Esophagus (tissue), 2 donors: ENCODE measurements at regions not wholly inside any gene's neighbourhood (a gene's known extent, or its start where the extent isn't known, plus 50 kb on each side); places are given as distances from the start of the nearest gene placed in this dataset.
"Not testable (repeated sequence)": the region's sequence is repeated elsewhere in the genome, so short reads cannot be mapped to it uniquely, and the experiment has no call there.

Source experiments
- H3K27ac ChIP-seq, 2 donors: one replicate each; pipeline ENCODE4 v1.5.1; 2013; ENCODE audit warnings: low read depth in 2 of 2, mild to moderate bottlenecking in 2 of 2, inconsistent platforms in 1 of 2, low read length in 1 of 2, moderate library complexity in 1 of 2
- H3K27me3 ChIP-seq, 2 donors: one replicate each; pipeline ENCODE4 v1.6.1; 2013; ENCODE audit warnings: low read length in 2 of 2, control low read depth in 1 of 2, mild to moderate bottlenecking in 1 of 2; ENCODE audit not compliant: insufficient read depth in 2 of 2, control insufficient read depth in 1 of 2
- H3K36me3 ChIP-seq, 2 donors: one replicate each; pipeline ENCODE4 v1.6.1; 2013; ENCODE audit warnings: low read length in 1 of 2; ENCODE audit not compliant: control insufficient read depth in 2 of 2, insufficient read depth in 2 of 2
- H3K4me1 ChIP-seq, 2 donors: one replicate each; pipeline ENCODE4 v1.6.1; 2013; ENCODE audit warnings: low read length in 1 of 2; ENCODE audit not compliant: control insufficient read depth in 2 of 2, insufficient read depth in 2 of 2
- H3K4me3 ChIP-seq, 2 donors: one replicate each; pipeline ENCODE4 v1.5.1; 2013; ENCODE audit warnings: low read length in 2 of 2, mild to moderate bottlenecking in 2 of 2, low read depth in 1 of 2, moderate library complexity in 1 of 2
- H3K9me3 ChIP-seq, 2 donors: one replicate each; pipeline ENCODE4 v1.6.1; 2013; ENCODE audit warnings: mild to moderate bottlenecking in 2 of 2, low read depth in 1 of 2, low read length in 1 of 2, moderate library complexity in 1 of 2; ENCODE audit not compliant: control insufficient read depth in 2 of 2, insufficient read depth in 1 of 2
- WGBS, 2 donors: extraction: QIAGEN DNeasy Blood & Tissue Kit; methylation state at CpG; one replicate each; pipeline ENCODE4 v1.1.7; 2013; 5-methylcytosine and 5-hydroxymethylcytosine counted together
- donor health status: healthy with polysubstance abuse.
- donor health status: Bipolar disorder and iron deficiency.

DNA sequence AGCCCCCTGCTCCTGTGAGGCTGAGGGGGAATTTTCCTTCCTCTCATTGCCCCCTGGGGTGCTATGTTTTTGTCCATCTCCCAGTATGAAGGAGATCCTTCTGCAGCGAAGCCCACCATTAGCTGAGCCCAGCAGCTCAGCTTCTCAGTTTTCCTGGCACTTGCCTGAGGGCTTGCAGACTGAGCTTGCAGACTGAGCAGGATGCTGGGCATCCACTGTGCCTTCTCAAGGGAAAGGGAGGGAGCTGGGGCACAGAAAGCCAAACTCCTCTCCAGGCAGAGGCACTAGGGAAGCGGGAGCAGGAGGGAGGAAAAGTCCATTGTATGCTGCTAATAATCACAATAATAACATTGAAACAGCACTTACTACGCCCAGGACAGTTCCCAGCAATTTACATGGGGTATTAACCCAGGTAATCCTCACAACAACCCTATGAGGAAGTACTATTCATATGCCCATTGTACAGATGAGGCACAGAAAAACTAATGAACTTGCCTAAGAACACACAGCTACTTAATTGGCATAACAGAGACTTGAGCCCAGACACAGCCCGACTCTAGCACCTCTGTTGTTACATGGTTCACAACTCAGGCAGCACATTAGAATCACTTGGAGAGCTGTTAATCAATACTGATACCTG is 86.9 kb upstream of the SSBP2 start:
- Histone ChIP-seq H3K36me3 (no peaks in the 10 kb centered on the region), H3K4me1 (no peaks in the 10 kb centered on the region), H3K4me3 (no peak overlapping the region), H3K27ac (no peak overlapping the region), H3K9me3 (no peaks in the 10 kb centered on the region), H3K27me3 (no peaks in the 10 kb centered on the region)
- 91 to 92% methylated on average over 4 of the region's 4 CpGs for WGBS, 2 donors

DNA sequence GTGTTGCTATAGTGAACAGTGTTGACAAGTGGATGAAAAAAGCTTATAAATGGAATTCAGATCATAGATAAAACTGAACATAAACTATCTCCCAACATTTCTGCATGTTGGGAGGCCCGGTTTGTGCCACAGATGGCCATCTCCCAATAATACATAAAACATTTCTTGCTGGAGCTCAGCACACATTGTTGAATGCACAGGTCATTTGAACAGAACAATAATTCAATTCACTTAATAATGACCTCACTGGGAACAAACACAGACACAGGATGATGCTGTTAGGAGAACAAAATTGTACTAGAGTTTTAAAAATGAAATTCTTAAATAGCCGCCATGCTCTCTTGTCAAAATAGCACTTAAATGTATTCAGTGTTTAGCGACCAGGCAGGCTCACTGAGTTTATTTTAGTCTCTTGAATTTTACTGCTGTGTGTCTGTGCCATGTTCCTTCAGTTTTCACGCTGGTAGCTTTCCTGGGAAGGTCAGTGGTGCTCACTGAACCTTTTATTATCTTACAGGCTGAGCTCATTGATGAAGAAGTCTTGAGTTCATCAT is 85.0 kb upstream of the SSBP2 start:
- Histone ChIP-seq H3K9me3 (no peaks in the 10 kb centered on the region), H3K36me3 (no peaks in the 10 kb centered on the region), H3K27me3 (no peaks in the 10 kb centered on the region), H3K4me1 (no peaks in the 10 kb centered on the region), H3K27ac (no peak overlapping the region), H3K4me3 (no peak overlapping the region)
- WGBS, 2 donors: 77 to 86% methylated on average over 4 of the region's 4 CpGs

DNA sequence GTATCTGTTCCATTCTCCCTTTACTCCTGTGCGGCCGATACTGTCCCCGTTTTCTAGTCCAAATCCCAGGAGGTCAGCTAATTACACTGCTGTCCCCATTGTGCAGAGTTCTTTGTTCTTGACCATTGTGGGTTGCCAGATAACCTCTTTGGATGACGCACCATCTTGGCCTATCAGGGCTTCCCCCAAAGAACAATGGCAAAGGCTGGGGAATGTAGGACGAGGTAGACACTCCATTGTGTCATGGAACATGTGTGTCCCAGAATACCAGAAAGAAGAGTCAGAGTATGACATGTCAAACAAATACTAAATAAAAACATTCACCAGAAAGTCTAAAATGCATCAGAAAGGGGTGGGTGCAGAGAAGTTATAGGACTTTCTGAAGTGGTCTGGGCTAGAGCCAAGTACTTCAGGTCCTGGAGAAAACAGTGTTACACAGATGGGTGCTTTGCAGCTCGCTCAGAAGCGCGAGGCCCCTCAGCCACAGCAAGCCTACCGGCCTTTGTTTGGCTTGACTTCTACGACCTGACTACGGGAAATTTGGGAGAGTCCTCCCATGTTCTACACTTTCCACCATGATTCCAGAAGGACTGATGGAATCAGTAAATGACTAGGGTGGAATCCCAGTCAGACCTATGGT is 83.2 kb upstream of the SSBP2 start:
- 96% methylated on average over 11 of the region's 11 CpGs for WGBS, 2 donors
- no peaks in the 10 kb centered on the region for H3K27me3 ChIP-seq
- no peaks in the 10 kb centered on the region for H3K4me1 ChIP-seq
- no peak overlapping the region for H3K27ac ChIP-seq
- H3K36me3 ChIP-seq: no peaks in the 10 kb centered on the region
- no peak overlapping the region for H3K4me3 ChIP-seq
- no peaks in the 10 kb centered on the region for H3K9me3 ChIP-seq

DNA sequence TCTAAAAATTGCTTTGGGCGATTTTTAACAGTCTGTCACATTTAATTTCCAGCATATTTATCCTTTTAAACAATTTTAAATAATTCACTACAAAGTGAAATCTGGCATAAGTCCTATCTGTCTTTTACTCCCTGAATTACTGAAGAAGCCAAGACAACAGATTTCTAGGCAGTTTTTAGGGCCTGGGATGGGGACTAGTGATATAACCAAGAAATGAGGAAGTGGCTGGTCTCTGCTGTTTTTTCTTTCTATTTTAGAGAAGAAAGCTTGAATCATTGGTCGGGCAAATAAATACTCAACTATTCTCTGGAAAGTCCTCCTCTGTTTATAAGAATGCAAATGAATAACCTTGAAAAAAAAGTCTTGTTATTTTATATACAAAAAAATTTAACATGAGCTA is 79.7 kb upstream of the SSBP2 start:
- no peak overlapping the region for H3K4me3 ChIP-seq
- no peaks in the 10 kb centered on the region for H3K9me3 ChIP-seq
- no peak overlapping the region for H3K27ac ChIP-seq
- H3K36me3 ChIP-seq: no peaks in the 10 kb centered on the region
- no peaks in the 10 kb centered on the region for H3K4me1 ChIP-seq
- 71 to 87% methylated on average over 2 of the region's 2 CpGs for WGBS, 2 donors
- H3K27me3 ChIP-seq: no peaks in the 10 kb centered on the region

DNA sequence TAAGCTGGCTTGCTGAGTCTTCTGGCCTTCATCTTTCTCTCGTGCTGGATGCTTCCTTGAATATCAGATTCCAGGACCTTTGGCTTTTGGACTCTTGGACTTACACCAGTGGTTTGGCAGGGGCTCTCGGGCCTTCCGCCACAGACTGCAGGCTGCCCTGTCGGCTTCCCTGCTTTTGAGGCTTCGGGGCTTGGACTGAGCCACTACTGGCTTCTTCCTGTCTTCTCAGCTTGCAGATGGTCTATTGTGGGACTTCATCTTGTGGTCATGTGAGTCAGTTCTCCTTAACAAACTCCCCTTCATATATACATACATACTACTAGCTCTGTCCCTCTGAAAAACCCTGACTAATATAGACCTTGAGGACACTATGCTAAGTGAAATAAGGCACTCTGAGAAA is 78.3 kb upstream of the SSBP2 start:
- 69 to 84% methylated on average over 5 of the region's 5 CpGs for WGBS, 2 donors
- no peak overlapping the region for H3K27ac ChIP-seq

DNA sequence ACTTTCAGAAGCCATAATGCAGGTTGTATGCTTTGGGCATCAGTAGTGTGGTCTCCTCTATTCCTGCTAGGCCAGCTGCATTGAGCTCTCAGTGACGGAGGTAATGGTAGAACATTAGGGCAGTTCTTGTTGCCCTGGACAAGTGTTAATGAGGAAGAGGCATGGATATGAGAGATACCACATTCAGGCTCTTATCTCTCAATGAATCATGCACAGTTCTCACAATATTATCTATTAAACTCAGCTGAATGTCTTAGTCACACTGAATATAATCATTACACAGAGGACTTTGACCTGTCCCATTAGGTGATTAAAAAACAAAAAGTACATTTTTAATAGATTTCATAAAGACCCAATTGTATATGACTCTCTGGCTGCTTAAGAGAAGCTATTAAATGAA is 76.6 kb upstream of the SSBP2 start:
- H3K27me3 ChIP-seq: no peaks in the 10 kb centered on the region
- H3K27ac ChIP-seq: no peak overlapping the region
- no peaks in the 10 kb centered on the region for H3K4me1 ChIP-seq
- no peaks in the 10 kb centered on the region for H3K36me3 ChIP-seq
- no peaks in the 10 kb centered on the region for H3K9me3 ChIP-seq
- WGBS, 2 donors: 89 to 97% methylated on average over 1 of the region's 1 CpG
- no peak overlapping the region for H3K4me3 ChIP-seq

More for the DNA sequence above, 78.3 kb upstream of the SSBP2 start:
- no peaks in the 10 kb centered on the region for H3K27me3 ChIP-seq
- no peaks in the 10 kb centered on the region for H3K9me3 ChIP-seq
- no peaks in the 10 kb centered on the region for H3K4me1 ChIP-seq
- no peaks in the 10 kb centered on the region for H3K36me3 ChIP-seq
- no peak overlapping the region for H3K4me3 ChIP-seq

DNA sequence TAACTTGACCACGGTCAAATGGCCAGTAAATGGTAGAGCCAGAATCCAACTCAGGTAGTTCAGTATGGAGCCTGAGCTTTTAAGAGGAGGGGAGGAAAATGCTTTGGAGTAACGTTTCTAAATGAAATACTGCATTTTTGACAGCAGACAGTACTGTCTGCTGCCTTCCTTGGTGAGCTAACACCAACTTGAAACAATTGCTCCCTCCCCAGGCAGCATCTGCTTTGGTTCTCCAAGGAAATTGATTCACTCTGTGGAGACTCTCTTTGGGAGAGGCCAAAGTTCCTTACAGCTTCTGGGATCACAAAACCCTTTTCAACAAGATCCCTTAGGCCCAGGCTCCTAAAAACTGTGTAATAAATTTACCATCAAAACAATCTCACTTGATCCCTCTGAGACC is 75.2 kb upstream of the SSBP2 start:
- Histone ChIP-seq H3K4me3 (no peak overlapping the region), H3K27me3 (no peaks in the 10 kb centered on the region), H3K4me1 (no peaks in the 10 kb centered on the region), H3K27ac (no peak overlapping the region), H3K9me3 (no peaks in the 10 kb centered on the region), H3K36me3 (no peaks in the 10 kb centered on the region)
- WGBS, 2 donors: 59% methylated on average over 2 of the region's 2 CpGs

DNA sequence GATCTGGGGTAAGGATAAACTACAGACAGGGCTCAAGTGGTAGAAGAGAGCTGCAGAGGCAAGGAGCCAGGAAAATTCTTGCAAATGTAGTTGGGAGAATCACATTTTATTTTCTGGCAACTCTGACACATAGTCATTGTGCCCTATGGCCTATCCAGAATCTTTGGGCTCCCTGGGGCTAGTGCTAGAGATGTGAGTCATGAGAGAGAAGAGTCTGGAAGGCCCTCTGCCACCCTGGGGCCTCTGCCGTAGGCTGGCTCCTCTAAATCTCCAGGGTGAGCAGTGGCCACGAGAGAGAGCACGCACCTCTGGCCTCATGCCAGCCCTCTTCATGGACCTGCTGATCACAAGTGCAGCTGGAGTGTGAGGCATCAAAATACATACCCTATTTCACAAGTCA is 74.3 kb upstream of the SSBP2 start:
- H3K27ac ChIP-seq: no peak overlapping the region
- no peaks in the 10 kb centered on the region for H3K27me3 ChIP-seq
- no peak overlapping the region for H3K4me3 ChIP-seq
- 29 to 36% methylated on average over 3 of the region's 3 CpGs for WGBS, 2 donors
- H3K9me3 ChIP-seq: no peaks in the 10 kb centered on the region
- H3K4me1 ChIP-seq: no peaks in the 10 kb centered on the region
- H3K36me3 ChIP-seq: no peaks in the 10 kb centered on the region

DNA sequence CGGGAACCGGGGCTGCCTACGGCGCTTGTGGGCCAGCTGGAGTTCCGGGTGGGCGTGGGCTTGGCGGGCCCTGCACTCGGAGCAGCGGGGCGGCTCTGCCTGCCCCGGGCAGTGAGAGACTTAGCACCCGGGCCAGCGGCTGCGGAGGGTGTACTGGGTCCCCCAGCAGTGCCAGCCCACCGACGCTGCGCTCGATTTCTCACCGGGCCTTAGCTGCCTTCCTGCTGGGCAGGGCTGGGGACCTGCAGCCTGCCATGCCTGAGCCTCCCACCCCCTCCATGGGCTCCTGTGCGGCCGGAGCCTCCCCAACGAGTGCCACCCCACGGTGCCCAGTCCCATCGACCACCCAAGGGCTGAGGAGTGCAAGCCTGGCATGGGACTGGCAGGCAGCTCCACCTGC is 72.8 kb upstream of the SSBP2 start:
- H3K4me3 ChIP-seq, H3K27me3 ChIP-seq: not testable (repeated sequence)
- WGBS, 2 donors: 96 to 98% methylated on average over 21 to 24 of the region's 24 CpGs

DNA sequence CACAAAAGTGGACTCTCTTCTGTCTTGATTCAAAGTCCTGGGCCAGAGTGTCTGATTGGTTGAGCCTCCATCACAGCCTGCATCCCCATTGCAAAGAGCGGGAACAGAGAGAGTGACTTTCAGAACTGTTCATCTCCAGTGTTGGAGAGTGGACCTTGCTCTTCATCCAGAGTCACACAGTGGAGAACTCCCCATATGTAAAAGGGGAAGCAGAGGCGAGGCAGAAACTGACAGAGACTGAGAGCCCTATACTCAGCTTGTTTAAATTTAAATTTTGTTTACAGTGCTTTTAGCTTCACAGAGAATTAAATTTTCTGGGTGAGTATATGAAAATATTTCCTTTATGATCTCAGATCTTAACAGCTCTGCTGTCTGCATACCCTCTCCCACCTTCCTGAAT is 70.0 kb upstream of the SSBP2 start:
- Histone ChIP-seq H3K36me3 (no peaks in the 10 kb centered on the region), H3K27ac (no peak overlapping the region), H3K27me3 (no peaks in the 10 kb centered on the region), H3K4me3 (no peak overlapping the region), H3K4me1 (no peaks in the 10 kb centered on the region), H3K9me3 (no peaks in the 10 kb centered on the region)
- WGBS, 2 donors: 93 to 100% methylated on average over 2 of the region's 2 CpGs

More for the DNA sequence above, 72.8 kb upstream of the SSBP2 start:
- H3K9me3 ChIP-seq, H3K4me1 ChIP-seq, H3K27ac ChIP-seq, H3K36me3 ChIP-seq: not testable (repeated sequence)
